Pons (tissue), 1 donor: ENCODE measurements at regions not wholly inside any gene's neighbourhood (a gene's known extent, or its start where the extent isn't known, plus 50 kb on each side); places are given as distances from the start of the nearest gene placed in this dataset.
"Not testable (repeated sequence)": the region's sequence is repeated elsewhere in the genome, so short reads cannot be mapped to it uniquely, and the experiment has no call there.

Experiments used
- DNase-seq: peaks from one replicate; pipeline ENCODE4 v3.0.0-alpha.2; 2016; ENCODE audit warnings: low spot score

DNA sequence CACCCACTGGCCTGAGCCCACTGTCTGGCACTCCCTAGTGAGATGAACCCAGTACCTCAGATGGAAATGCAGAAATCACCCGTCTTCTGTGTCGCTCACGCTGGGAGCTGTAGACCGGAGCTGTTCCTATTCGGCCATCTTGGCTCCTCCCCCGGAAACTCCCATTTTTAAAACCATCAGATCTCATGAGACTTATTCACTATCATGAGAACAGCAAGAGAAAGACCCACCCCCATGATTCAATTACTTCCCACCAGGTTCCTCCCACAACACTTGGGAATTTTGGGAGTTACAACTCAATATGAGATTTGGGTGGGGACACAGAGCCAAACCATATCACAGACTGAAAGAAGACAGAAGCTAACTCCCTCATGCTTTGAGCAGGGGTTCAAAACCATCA lies 134.5 kb downstream of the SLC39A8 start:
- not testable (repeated sequence) for DNase-seq

GRCh38 chr4:102204634-102205033 lies 140.6 kb downstream of the SLC39A8 start:
- DNase-seq: not testable (repeated sequence)

- no peak for DNase-seq
Measured at GRCh38 chr4:102196221-102196620, 149.1 kb downstream of the SLC39A8 start.

GRCh38 chr4:102193145-102193544 lies 152.1 kb downstream of the SLC39A8 start:
- no peak for DNase-seq

DNA sequence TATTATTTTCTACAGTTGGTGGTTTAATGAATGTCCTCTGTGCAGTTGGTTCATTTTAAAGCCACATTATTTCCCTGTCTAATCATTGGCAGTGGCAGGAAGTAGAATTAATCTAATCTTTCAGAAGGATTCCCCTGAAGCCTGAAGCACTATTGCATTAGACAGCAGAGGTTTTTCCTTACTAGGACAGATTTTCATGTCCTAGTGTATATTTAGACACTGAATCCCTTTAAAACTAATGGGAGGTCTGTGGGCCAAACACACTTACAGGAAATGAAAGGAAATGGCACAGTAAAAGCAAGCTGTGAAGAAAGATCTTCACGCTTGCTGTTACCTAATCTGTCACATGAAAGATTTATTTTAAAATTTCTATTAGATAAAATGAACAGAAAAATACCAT lies 165.2 kb downstream of the SLC39A8 start:
- DNase-seq: no peak

DNA sequence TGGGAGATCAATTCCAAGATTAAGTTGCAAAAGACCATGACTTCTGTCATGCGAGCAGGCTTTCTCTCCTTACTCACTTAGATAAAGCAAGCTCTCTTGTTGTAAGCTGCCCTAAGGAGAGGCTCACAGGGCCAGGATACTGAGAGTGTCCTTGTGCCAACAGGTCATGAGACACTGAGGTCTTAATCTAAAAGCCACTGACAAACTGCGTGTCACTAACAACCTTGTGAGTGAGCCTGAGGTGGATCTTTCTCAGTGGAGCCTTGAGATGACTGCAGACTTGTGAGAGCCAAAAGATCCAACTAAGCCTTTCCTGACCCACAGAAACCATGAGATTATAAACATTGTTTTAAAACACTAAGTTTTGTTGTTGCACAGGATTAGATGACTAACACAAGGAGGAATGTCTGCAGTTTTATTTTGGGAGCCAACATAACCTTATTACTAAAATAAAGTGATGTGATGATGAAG lies 170.5 kb downstream of the SLC39A8 start:
- DNase-seq: no peak

DNA sequence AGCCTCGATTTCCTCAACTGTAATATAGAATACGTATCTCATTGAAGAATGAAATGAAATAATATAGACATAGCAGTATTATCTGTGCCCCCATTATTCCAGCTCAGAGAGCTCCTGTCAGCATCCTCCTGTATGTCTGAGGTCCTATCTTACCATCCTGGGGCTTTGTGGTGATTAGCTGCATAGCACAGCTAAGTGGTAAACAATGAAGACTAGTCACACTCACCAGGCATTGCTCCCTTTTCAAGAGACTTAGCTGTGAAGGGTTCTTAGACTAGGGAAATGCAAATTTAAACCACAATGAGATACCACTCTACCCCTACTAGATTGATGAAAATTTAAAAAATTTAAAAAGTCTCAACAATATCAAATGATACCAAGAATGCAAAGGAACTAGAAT lies 172.9 kb downstream of the SLC39A8 start:
- DNase-seq: no peak

DNA sequence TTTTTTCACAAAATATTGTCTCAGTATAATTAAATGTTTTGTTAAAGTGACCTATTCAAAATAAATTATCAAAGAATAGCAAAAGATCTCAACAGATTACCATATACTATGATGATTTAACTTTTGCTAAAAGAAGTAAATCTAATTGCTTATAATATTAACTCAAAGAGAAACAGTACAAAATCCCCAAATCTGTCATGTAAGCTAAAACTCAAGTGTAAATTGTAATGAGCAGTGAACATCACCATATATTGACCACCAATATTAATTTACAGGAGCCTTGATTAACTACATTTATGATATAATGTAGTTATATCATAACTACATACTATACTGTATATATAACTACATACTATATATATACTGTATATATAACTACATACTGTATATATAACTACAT lies 174.4 kb downstream of the SLC39A8 start:
- DNase-seq: no peak

GRCh38 chr4:102169345-102169744 lies 175.9 kb downstream of the SLC39A8 start:
- DNase-seq: no peak

DNA sequence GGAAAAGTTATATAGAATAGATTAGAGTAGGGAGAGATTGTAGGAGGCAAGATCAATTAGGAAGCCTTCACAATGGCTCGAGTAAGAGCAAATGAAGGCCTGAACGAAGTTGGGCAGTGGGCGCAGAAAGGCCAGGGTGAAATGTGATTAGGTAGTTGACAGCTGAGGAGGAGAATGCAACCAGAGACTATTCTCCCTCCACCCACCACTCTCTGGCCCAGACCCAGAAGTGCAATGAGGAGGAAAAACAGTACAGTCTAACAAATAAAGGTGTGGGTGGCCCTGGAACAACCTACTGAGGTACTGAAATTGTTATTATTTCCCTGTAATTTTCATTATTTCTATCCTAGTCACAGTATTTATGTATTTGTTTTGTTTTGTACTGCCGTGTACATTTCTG lies 176.7 kb downstream of the SLC39A8 start:
- DNase-seq: no peak

GRCh38 chr4:102165584-102165983 lies 179.7 kb downstream of the SLC39A8 start:
- no peak for DNase-seq

DNA sequence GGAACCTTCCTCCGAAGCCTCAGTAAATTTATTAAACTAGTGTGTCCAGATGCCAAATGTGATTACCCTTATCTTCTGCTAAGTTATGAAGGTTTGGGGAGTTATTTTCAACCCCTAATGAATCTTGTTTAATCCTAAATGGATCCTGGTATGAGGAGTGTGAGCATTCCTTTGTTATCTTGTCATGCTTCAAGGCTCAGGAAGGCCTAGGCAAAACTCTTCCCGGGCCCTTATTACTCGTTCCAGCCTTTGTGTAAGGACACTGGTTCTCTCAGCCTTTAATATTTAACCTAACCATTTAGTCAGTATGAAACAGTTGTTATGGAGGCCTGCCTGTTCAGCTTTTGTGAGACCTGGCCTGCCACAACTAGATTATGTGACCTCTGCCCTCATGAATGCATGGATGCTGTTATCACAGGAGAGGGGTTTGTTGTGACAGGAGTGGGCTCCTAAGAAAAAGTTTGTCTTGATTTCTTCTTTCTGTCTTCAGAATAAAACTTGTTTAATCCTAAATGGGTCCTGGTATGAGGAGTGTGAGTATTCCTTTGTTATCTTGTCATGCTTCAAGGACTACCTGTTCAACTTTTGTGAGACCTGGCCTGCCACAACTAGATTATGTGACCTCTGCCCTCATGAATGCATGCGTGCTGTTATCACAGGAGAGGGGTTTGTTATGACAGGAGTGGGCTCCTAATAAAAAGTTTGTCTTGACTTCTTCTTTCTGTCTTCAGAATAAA lies 181.7 kb downstream of the SLC39A8 start:
- DNase-seq: no peak

DNA sequence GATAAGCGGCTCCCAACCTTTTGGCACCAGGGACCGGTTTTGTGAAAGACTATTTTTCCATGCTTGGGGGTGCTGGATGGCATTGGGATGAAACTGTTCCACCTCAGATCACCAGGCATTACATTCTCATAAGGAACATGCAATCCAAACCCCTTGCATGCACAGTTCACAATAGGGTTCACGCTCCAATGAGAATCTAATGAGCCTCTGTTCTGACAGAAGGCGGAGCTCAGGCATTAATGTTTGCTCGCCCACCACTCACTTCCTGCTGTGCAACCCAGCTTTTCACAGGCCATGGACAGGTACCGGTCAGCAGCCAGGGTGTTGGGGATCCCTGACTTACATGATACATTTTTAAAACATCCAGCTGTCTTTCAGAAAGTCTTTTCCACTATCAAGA lies 187.3 kb downstream of the SLC39A8 start:
- DNase-seq: no peak

DNA sequence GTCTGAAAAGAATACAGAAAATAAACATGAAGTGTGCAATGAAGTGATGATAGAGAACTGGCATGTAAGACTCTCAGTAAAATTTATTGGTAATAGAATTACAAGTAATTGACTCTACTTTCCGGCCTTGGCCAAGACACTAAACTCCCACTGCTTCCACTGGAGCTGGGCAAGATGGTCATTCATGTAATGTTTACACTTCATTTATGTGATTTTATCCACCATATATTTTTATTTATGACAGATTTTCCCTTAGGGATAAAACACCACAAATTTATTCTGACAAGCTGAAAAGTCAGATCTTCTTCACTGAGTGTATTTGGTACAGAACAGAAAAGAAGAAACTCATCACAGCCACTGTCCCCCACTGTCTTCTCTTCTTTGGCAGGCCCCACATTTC lies 191.9 kb downstream of the SLC39A8 start:
- no peak for DNase-seq

DNA sequence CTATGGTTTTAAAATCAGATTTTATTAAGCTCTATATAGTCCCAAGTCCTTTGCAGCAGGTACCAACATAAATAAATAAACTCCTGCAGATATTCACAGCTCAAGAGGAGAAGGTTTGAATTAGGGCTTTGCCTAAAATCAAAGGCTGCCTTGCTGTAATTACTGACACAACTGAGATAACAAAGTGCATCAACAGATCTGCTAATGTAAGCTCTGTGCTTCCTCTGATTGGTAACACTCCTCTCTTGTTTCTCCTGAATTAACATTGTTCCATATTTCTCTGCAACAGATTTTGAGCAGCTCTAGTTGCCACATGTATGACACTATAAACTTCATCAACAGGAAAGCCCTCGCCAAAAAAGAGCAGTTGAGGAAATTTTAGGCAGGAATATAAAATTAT lies 193.6 kb downstream of the SLC39A8 start:
- DNase-seq: no peak

DNA sequence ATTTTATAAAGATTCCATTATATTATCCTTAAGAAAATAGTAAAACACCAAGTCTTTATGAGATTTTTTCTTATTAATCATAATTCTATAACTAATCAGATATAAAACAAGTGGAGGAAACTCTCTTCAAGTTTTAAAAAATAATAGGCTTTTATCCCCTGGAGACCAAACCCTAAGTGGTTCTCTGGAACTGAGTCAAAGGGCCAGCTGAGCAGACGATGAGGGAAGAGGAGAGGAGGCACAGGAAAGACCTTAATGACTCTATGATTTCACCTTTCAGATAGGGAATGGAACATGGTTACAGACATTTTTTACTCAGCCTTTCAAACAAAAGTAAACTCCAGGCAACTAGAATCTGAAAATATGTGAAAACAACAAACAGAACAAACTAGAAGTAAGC lies 201.8 kb downstream of the SLC39A8 start:
- no peak for DNase-seq

GRCh38 chr4:102141842-102142241 lies 203.4 kb downstream of the SLC39A8 start:
- DNase-seq: no peak

- DNase-seq: no peak
Measured at GRCh38 chr4:102139932-102140331, 205.3 kb downstream of the SLC39A8 start.

- peak; percentile 14 for DNase-seq
Measured at GRCh38 chr4:102139132-102139573, 206.1 kb downstream of the SLC39A8 start.

DNA sequence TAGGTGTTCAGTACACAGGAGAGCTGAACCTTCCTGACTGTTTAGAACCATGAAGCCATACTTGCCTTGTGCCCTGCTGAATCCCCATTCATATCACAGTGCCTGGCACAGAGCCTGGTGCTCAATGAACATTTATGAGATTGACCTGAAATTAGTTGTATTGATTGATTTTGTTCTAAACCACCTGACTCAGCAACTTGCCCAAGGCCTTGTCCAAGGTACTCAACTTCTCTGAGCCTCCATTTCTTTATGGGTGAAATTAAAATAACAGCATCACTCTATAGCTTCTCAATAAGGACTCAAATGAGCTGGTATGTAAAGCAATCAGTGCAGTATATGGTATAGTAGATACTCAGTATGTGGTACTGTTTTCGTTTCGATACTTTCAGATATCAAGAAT lies 208.1 kb downstream of the SLC39A8 start:
- DNase-seq: no peak

DNA sequence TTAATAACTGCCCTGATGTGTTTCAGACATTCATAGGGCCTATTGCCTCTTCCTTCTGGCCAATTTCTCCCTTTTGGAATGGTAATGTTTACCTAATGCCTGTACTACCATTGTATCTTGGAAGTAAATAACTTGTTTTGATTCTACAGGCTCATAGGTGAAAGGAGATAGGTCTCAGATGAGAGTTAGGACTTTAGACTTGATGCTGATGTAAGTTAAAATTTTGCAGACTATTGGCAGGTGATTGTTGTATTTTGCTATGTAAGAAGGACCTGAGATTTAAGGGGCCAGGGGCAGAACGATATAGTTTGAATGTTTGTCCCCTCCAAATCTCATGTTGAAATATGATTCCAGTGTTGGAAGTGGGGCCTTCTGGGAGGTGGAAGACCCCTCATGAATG lies 215.5 kb downstream of the SLC39A8 start:
- DNase-seq: no peak
